HG02870 (cell line): ENCODE measurements at regions not wholly inside any gene's neighbourhood (a gene's known extent, or its start where the extent isn't known, plus 50 kb on each side); places are given as distances from the start of the nearest gene placed in this dataset.

Experiments
- ATAC-seq: cut with Tn5 transposase; IDR thresholded peaks from one replicate; pipeline ENCODE4 v1.9.1; 2021; ENCODE audit warnings: mild to moderate bottlenecking, moderate library complexity; ENCODE audit not compliant: unreplicated experiment

GRCh38 chr22:48974443-48975315, 853.0 kb downstream of the BRD1 start:
- no peak for ATAC-seq

- ATAC-seq = no peak
These were observed 854.0 kb downstream of the BRD1 start for GRCh38 chr22:48973694-48974041.

GRCh38 chr22:48972979-48973693, 854.5 kb downstream of the BRD1 start:
- ATAC-seq = no peak

GRCh38 chr22:48968201-48968959, 859.3 kb downstream of the BRD1 start:
- no peak for ATAC-seq

- no peak for ATAC-seq
These were observed 864.3 kb downstream of the BRD1 start for GRCh38 chr22:48963405-48963804.

GRCh38 chr22:48961705-48962104, 866.0 kb downstream of the BRD1 start:
- ATAC-seq = no peak

- ATAC-seq = no peak
These were observed 866.6 kb downstream of the BRD1 start for GRCh38 chr22:48960980-48961660.

- ATAC-seq = no peak
These were observed 867.1 kb downstream of the BRD1 start for GRCh38 chr22:48960576-48960975.

GRCh38 chr22:48959496-48959895, 868.2 kb downstream of the BRD1 start:
- ATAC-seq = no peak

- ATAC-seq = no peak
These were observed 869.7 kb downstream of the BRD1 start for GRCh38 chr22:48957987-48958321.

GRCh38 chr22:48957311-48957986, 870.2 kb downstream of the BRD1 start:
- no peak for ATAC-seq

- no peak for ATAC-seq
These were observed 872.0 kb downstream of the BRD1 start for GRCh38 chr22:48955351-48956311.

- no peak for ATAC-seq
These were observed 872.8 kb downstream of the BRD1 start for GRCh38 chr22:48954781-48955311.

- no peak for ATAC-seq
These were observed 873.8 kb downstream of the BRD1 start for GRCh38 chr22:48953830-48954229.

- ATAC-seq = no peak
These were observed 874.5 kb downstream of the BRD1 start for GRCh38 chr22:48953103-48953720.

GRCh38 chr22:48952256-48953102, 875.2 kb downstream of the BRD1 start:
- no peak for ATAC-seq

- no peak for ATAC-seq
These were observed 875.8 kb downstream of the BRD1 start for GRCh38 chr22:48951836-48952235.
